ENCODE measurements at regions not wholly inside any gene's neighbourhood (a gene's known extent, or its start where the extent isn't known, plus 50 kb on each side); places are given as distances from the start of the nearest gene placed in this dataset.

GRCh38 chr13:99749271-99750019, 222.1 kb downstream of the ZIC5 start:
- Mint-ChIP-seq H3K27me3 (no peaks in the 10 kb centered on the region), H3K4me3 (no peak overlapping the region), H3K4me1 (peaks cover 6% of the 10 kb centered on the region), H3K27ac (no peak overlapping the region), H3K9me3 (no peaks in the 10 kb centered on the region), H3K36me3 (peaks cover 16% of the 10 kb centered on the region)
- ATAC-seq (ENCODE audit: low read depth) = no peak
- no peak for DNase-seq (ENCODE audit: low spot score in 2 of 2)

- DNase-seq (ENCODE audit: low spot score in 2 of 2) (no peak), ATAC-seq (ENCODE audit: low read depth) (no peak)
- H3K27ac Mint-ChIP-seq = no peak overlapping the region
- H3K4me1 Mint-ChIP-seq = peaks cover 2% of the 10 kb centered on the region
- H3K4me3 Mint-ChIP-seq = no peak overlapping the region
- H3K27me3 Mint-ChIP-seq = no peaks in the 10 kb centered on the region
- H3K9me3 Mint-ChIP-seq = no peaks in the 10 kb centered on the region
- peaks cover 16% of the 10 kb centered on the region for H3K36me3 Mint-ChIP-seq
Observed at GRCh38 chr13:99747403-99747710, 224.2 kb downstream of the ZIC5 start.

- Mint-ChIP-seq H3K4me3 (no peak overlapping the region), H3K27ac (no peak overlapping the region), H3K36me3 (peaks cover 15% of the 10 kb centered on the region), H3K4me1 (peaks cover under 1% of the 10 kb centered on the region), H3K27me3 (no peaks in the 10 kb centered on the region), H3K9me3 (no peaks in the 10 kb centered on the region)
- no peak for DNase-seq (ENCODE audit: low spot score in 2 of 2)
- no peak for ATAC-seq (ENCODE audit: low read depth)
Observed at GRCh38 chr13:99746637-99747402, 224.7 kb downstream of the ZIC5 start.

GRCh38 chr13:99743094-99743493, 228.5 kb downstream of the ZIC5 start:
- Mint-ChIP-seq H3K9me3 (no peaks in the 10 kb centered on the region), H3K36me3 (peaks cover 8% of the 10 kb centered on the region), H3K4me1 (peaks cover 6% of the 10 kb centered on the region), H3K4me3 (no peak overlapping the region), H3K27ac (no peak overlapping the region), H3K27me3 (no peaks in the 10 kb centered on the region)
- ATAC-seq (ENCODE audit: low read depth) = no peak
- no peak for DNase-seq (ENCODE audit: low spot score in 2 of 2)

GRCh38 chr13:99741960-99742359, 229.6 kb downstream of the ZIC5 start:
- no peak overlapping the region for H3K27ac Mint-ChIP-seq

GRCh38 chr13:99740251-99740979, 231.2 kb downstream of the ZIC5 start:
- H3K27me3 Mint-ChIP-seq = no peaks in the 10 kb centered on the region
- no peak overlapping the region for H3K4me3 Mint-ChIP-seq
- DNase-seq (ENCODE audit: low spot score in 2 of 2) = no peak
- H3K27ac Mint-ChIP-seq = no peak overlapping the region
- H3K4me1 Mint-ChIP-seq = peaks cover 8% of the 10 kb centered on the region
- H3K36me3 Mint-ChIP-seq = no peaks in the 10 kb centered on the region
- ATAC-seq (ENCODE audit: low read depth) = no peak
- no peaks in the 10 kb centered on the region for H3K9me3 Mint-ChIP-seq

More at GRCh38 chr13:99741960-99742359, 229.6 kb downstream of the ZIC5 start:
- H3K4me1 Mint-ChIP-seq = peaks cover 6% of the 10 kb centered on the region
- ATAC-seq (ENCODE audit: low read depth) (no peak), DNase-seq (ENCODE audit: low spot score in 2 of 2) (no peak)
- no peak overlapping the region for H3K4me3 Mint-ChIP-seq
- H3K9me3 Mint-ChIP-seq = no peaks in the 10 kb centered on the region
- H3K36me3 Mint-ChIP-seq = no peaks in the 10 kb centered on the region
- no peaks in the 10 kb centered on the region for H3K27me3 Mint-ChIP-seq

GRCh38 chr13:99738626-99739025, 232.9 kb downstream of the ZIC5 start:
- Mint-ChIP-seq H3K4me1 (peaks cover 13% of the 10 kb centered on the region), H3K36me3 (no peaks in the 10 kb centered on the region), H3K27me3 (no peaks in the 10 kb centered on the region), H3K9me3 (no peaks in the 10 kb centered on the region), H3K27ac (no peak overlapping the region), H3K4me3 (no peak overlapping the region)
- ATAC-seq (ENCODE audit: low read depth) (no peak), DNase-seq (ENCODE audit: low spot score in 2 of 2) (no peak)

- DNase-seq (ENCODE audit: low spot score in 2 of 2) (no peak), ATAC-seq (ENCODE audit: low read depth) (no peak)
- H3K4me1 Mint-ChIP-seq = peaks cover 16% of the 10 kb centered on the region
- no peaks in the 10 kb centered on the region for H3K27me3 Mint-ChIP-seq
- no peaks in the 10 kb centered on the region for H3K36me3 Mint-ChIP-seq
- no peak overlapping the region for H3K4me3 Mint-ChIP-seq
- no peaks in the 10 kb centered on the region for H3K9me3 Mint-ChIP-seq
- H3K27ac Mint-ChIP-seq = no peak overlapping the region
Observed at GRCh38 chr13:99737481-99738245, 233.9 kb downstream of the ZIC5 start.

GRCh38 chr13:99736541-99736940, 235.0 kb downstream of the ZIC5 start:
- Mint-ChIP-seq H3K9me3 (no peaks in the 10 kb centered on the region), H3K36me3 (no peaks in the 10 kb centered on the region), H3K4me3 (no peak overlapping the region), H3K27ac (no peak overlapping the region), H3K4me1 (peaks cover 20% of the 10 kb centered on the region), H3K27me3 (no peaks in the 10 kb centered on the region)
- ATAC-seq (ENCODE audit: low read depth) = no peak
- DNase-seq (ENCODE audit: low spot score in 2 of 2) = no peak

GRCh38 chr13:99734013-99734693, 232.9 kb downstream of the TM9SF2 start:
- Mint-ChIP-seq H3K9me3 (no peaks in the 10 kb centered on the region), H3K36me3 (no peaks in the 10 kb centered on the region), H3K4me1 (peaks cover 21% of the 10 kb centered on the region), H3K4me3 (no peak overlapping the region), H3K27me3 (no peaks in the 10 kb centered on the region), H3K27ac (no peak overlapping the region)
- DNase-seq (ENCODE audit: low spot score in 2 of 2) (no peak), ATAC-seq (ENCODE audit: low read depth) (no peak)

GRCh38 chr13:99733346-99733745, 232.1 kb downstream of the TM9SF2 start:
- Mint-ChIP-seq H3K4me3 (no peak overlapping the region), H3K27ac (no peak overlapping the region), H3K9me3 (no peaks in the 10 kb centered on the region), H3K36me3 (no peaks in the 10 kb centered on the region), H3K4me1 (peaks cover 17% of the 10 kb centered on the region), H3K27me3 (no peaks in the 10 kb centered on the region)
- DNase-seq (ENCODE audit: low spot score in 2 of 2) = no peak
- ATAC-seq (ENCODE audit: low read depth) = no peak

GRCh38 chr13:99731747-99732146, 230.5 kb downstream of the TM9SF2 start:
- H3K4me3 Mint-ChIP-seq = no peak overlapping the region
- ATAC-seq (ENCODE audit: low read depth) (no peak), DNase-seq (ENCODE audit: low spot score in 2 of 2) (no peak)
- no peak overlapping the region for H3K27ac Mint-ChIP-seq
- no peaks in the 10 kb centered on the region for H3K27me3 Mint-ChIP-seq
- peaks cover 15% of the 10 kb centered on the region for H3K4me1 Mint-ChIP-seq
- no peaks in the 10 kb centered on the region for H3K9me3 Mint-ChIP-seq
- no peaks in the 10 kb centered on the region for H3K36me3 Mint-ChIP-seq

- Mint-ChIP-seq H3K27me3 (no peaks in the 10 kb centered on the region), H3K27ac (no peak overlapping the region), H3K4me3 (no peak overlapping the region), H3K9me3 (no peaks in the 10 kb centered on the region), H3K4me1 (peaks cover 13% of the 10 kb centered on the region), H3K36me3 (no peaks in the 10 kb centered on the region)
- ATAC-seq (ENCODE audit: low read depth) (no peak), DNase-seq (ENCODE audit: low spot score in 2 of 2) (no peak)
Observed at GRCh38 chr13:99730403-99730802, 229.1 kb downstream of the TM9SF2 start.

Measured in memory B cell (primary cell).